Ovary (tissue), 3 donors: ENCODE measurements at regions not wholly inside any gene's neighbourhood (a gene's known extent, or its start where the extent isn't known, plus 50 kb on each side); places are given as distances from the start of the nearest gene placed in this dataset.

ENCODE experiments used
- CTCF ChIP-seq, 3 donors: fragments of 450-650 bp in 2 of 3; fragments of 200-600 bp in 1 of 3; IDR thresholded peaks; one replicate each; pipeline versions ENCODE4 v1.5.1 to v1.8.0; 2016 to 2022; ENCODE audit warnings: antibody characterized with exemption in 3 of 3, mild to moderate bottlenecking in 1 of 3
- EP300 ChIP-seq: sonication (generic); formaldehyde crosslinking; IDR thresholded peaks from one replicate; pipeline ENCODE4 v1.6.1; 2017; ENCODE audit warnings: antibody characterized with exemption
- POLR2A ChIP-seq: fragments of 450-650 bp; IDR thresholded peaks from one replicate; pipeline ENCODE4 v1.6.1; 2017; ENCODE audit warnings: antibody characterized with exemption, mild to moderate bottlenecking, moderate library complexity
- donor health status: DM: no; HTN: no; CAD: no.

GRCh38 chr5:90263102-90263820 is 146.3 kb downstream of the CETN3 start:
- TF ChIP-seq CTCF (IDR thresholded peaks at IDR 0.05) = no peak
- TF ChIP-seq POLR2A = no peak
- no peak for TF ChIP-seq EP300
